Ishikawa (cell line): ENCODE measurements at regions not wholly inside any gene's neighbourhood (a gene's known extent, or its start where the extent isn't known, plus 50 kb on each side); places are given as distances from the start of the nearest gene placed in this dataset.

Experiments used
- CEBPB ChIP-seq: IDR thresholded peaks from 2 replicates; pipeline ENCODE4 v1.6.1; 2012
- CREB1 ChIP-seq: IDR thresholded peaks from 2 replicates; pipeline ENCODE4 v1.6.1; 2012; ENCODE audit warnings: low read depth
- EGR1 ChIP-seq: IDR thresholded peaks from 2 replicates; pipeline ENCODE4 v1.6.1; 2012
- EP300 ChIP-seq: IDR thresholded peaks from 2 replicates; pipeline ENCODE4 v1.6.1; 2012; ENCODE audit warnings: borderline replicate concordance
- FOXM1 ChIP-seq: IDR thresholded peaks from 2 replicates; pipeline ENCODE4 v1.6.1; 2012; ENCODE audit warnings: low read depth, borderline replicate concordance
- MAX ChIP-seq: IDR thresholded peaks from 2 replicates; pipeline ENCODE4 v1.6.1; 2012
- NFIC ChIP-seq: IDR thresholded peaks from 2 replicates; pipeline ENCODE4 v1.6.1; 2012
- RAD21 ChIP-seq: IDR thresholded peaks from 2 replicates; pipeline ENCODE4 v1.6.1; 2012; ENCODE audit warnings: low read depth
- TAF1 ChIP-seq: IDR thresholded peaks from 2 replicates; pipeline ENCODE4 v1.6.1; 2012; ENCODE audit warnings: low read depth, mild to moderate bottlenecking
- TCF12 ChIP-seq: IDR thresholded peaks from 2 replicates; pipeline ENCODE4 v1.6.1; 2012; ENCODE audit warnings: low read depth
- TEAD4 ChIP-seq: IDR thresholded peaks from 2 replicates; pipeline ENCODE4 v1.6.1; 2012
- USF1 ChIP-seq: IDR thresholded peaks from 2 replicates; pipeline ENCODE4 v1.6.1; 2012
- YY1 ChIP-seq: IDR thresholded peaks from 2 replicates; pipeline ENCODE4 v1.6.1; 2012; ENCODE audit warnings: low read depth
- ZBTB7A ChIP-seq: IDR thresholded peaks from 2 replicates; pipeline ENCODE4 v1.6.1; 2012; ENCODE audit warnings: low read depth
- TF ChIP-seq, protein P1 (sequence below): IDR thresholded peaks from 2 replicates; pipeline ENCODE4 v1.6.1; 2012; ENCODE audit warnings: low read depth, mild to moderate bottlenecking

DNA sequence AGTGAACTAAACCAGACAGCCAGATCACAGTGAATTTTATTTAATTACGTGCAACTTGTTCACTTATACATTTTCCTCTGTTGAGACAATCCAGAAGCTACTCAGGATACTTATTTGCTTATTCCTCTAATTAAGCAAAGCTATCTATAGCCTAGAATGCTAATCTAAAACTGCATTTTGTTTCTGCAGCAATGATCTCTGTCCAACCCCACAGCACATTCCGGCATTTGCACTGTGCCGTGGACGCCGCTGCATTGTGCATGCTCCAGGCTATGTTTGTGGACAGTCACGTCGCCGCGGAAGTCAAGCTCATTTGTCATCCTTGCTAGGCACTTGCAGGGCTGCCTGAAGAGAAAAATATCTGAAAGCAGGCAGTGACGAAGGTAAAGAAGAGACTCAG is 406.9 kb downstream of the RFC3 start:
- TF ChIP-seq USF1 (no peak), MAX (no peak), RAD21 (no peak), CEBPB (no peak), TAF1 (no peak), ZBTB7A (no peak), FOXM1 (no peak), EGR1 (no peak), TCF12 (no peak), NFIC (no peak), YY1 (no peak)

DNA sequence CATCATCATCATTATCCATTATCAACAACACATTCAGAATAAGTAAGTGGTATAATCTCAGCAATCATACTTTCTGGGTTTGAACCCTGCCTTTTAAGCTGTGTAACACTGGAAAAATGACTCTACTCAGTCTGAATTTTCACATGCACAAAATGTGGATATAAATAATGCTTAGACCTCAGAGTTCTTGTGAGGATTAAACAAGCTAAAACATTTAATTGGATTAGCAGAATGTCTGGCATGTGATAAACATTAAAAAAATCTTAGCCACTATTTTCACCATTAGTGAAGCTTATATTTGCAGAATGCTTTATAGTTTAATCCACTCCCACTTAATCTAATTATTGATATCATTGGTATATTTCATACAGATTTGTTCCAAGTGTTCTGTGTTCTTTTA is 412.3 kb downstream of the RFC3 start:
- TF ChIP-seq CEBPB: no peak
- TF ChIP-seq MAX: no peak
- TF ChIP-seq NFIC: no peak
- no peak for TF ChIP-seq CREB1
- no peak for TF ChIP-seq USF1
- TF ChIP-seq RAD21: no peak
- no peak for TF ChIP-seq TAF1
- no peak for TF ChIP-seq YY1
- TF ChIP-seq, protein P1, sequence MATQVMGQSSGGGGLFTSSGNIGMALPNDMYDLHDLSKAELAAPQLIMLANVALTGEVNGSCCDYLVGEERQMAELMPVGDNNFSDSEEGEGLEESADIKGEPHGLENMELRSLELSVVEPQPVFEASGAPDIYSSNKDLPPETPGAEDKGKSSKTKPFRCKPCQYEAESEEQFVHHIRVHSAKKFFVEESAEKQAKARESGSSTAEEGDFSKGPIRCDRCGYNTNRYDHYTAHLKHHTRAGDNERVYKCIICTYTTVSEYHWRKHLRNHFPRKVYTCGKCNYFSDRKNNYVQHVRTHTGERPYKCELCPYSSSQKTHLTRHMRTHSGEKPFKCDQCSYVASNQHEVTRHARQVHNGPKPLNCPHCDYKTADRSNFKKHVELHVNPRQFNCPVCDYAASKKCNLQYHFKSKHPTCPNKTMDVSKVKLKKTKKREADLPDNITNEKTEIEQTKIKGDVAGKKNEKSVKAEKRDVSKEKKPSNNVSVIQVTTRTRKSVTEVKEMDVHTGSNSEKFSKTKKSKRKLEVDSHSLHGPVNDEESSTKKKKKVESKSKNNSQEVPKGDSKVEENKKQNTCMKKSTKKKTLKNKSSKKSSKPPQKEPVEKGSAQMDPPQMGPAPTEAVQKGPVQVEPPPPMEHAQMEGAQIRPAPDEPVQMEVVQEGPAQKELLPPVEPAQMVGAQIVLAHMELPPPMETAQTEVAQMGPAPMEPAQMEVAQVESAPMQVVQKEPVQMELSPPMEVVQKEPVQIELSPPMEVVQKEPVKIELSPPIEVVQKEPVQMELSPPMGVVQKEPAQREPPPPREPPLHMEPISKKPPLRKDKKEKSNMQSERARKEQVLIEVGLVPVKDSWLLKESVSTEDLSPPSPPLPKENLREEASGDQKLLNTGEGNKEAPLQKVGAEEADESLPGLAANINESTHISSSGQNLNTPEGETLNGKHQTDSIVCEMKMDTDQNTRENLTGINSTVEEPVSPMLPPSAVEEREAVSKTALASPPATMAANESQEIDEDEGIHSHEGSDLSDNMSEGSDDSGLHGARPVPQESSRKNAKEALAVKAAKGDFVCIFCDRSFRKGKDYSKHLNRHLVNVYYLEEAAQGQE: no peak
- no peak for TF ChIP-seq TCF12
- TF ChIP-seq EGR1: no peak
- TF ChIP-seq TEAD4: no peak
- TF ChIP-seq FOXM1: no peak
- TF ChIP-seq EP300: no peak
- no peak for TF ChIP-seq ZBTB7A

DNA sequence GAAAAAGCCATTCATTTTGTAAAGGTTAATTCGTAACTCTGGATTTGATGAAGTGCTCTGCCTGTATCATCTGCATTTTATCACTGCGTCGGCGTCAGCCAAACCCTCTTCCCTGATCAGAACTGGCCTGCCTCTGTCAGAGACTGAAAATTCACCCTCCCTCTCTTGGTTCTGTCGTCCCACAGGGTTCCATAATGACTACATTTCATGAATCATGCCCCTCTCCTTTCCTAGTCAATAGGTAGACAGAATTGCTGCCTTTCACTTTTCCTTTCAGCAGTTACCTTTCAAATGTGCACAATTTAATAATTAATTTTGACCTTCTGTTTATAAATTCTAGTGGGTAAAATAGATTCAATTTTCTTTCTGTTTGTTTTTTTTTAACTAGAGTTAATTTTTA is 423.4 kb downstream of the RFC3 start:
- TF ChIP-seq TEAD4 (no peak), CEBPB (no peak), YY1 (no peak), NFIC (no peak), USF1 (no peak), MAX (no peak), EGR1 (no peak), TAF1 (no peak)
- TF ChIP-seq, protein P1: no peak

DNA sequence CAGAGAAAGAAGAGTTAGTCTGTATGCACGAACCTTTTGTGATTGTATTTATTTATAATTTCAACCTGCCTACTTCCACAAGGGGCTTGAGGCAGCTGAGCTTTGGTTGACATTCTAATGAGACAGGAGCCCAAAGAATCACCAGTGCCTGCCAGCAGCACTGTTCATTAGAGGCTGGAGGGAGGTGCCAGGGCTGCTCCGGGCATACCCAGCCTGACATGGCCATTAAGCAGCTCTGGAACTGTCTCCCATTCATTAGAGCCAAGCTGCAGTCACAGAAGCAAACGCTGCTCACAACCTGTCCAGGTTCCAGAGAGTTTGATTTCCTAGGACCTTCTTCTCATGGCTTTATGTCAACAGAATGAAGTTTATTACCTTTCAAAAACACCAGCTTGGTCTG is 425.5 kb downstream of the RFC3 start:
- TF ChIP-seq TEAD4 (no peak), CREB1 (no peak), TCF12 (no peak), EP300 (no peak), EGR1 (no peak), NFIC (no peak), FOXM1 (no peak), ZBTB7A (no peak), YY1 (no peak), TAF1 (no peak), USF1 (no peak), MAX (no peak), RAD21 (no peak), CEBPB (no peak)
- TF ChIP-seq, protein P1: no peak
